Middle frontal gyrus (tissue), 1 donor: ENCODE measurements at regions not wholly inside any gene's neighbourhood (a gene's known extent, or its start where the extent isn't known, plus 50 kb on each side); places are given as distances from the start of the nearest gene placed in this dataset.

Source experiments
- DNase-seq: peaks from one replicate; pipeline ENCODE4 v3.0.0-alpha.2; 2015; ENCODE audit warnings: low spot score; ENCODE audit errors: extremely low spot score

DNA sequence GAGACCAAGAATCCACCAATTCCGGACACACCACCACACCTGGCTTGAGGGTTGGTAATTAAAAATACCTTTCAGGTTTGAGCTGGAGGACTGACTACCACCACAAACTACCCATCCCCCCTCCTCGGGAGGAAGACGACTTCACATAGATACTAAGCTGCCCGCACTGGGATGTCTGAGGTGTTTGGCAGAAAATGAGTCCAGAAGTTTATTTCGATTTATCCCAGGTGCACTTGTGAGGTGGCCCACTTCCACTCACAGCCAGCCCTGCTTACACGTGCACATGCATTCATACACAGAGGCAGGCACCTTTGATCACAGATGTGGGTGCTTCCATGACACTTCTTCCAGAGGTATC is 187.1 kb downstream of the ID4 start:
- DNase-seq, result no peak

GRCh38 chr6:20024978-20025377 is 187.3 kb downstream of the MBOAT1 start:
- no peak for DNase-seq

DNA sequence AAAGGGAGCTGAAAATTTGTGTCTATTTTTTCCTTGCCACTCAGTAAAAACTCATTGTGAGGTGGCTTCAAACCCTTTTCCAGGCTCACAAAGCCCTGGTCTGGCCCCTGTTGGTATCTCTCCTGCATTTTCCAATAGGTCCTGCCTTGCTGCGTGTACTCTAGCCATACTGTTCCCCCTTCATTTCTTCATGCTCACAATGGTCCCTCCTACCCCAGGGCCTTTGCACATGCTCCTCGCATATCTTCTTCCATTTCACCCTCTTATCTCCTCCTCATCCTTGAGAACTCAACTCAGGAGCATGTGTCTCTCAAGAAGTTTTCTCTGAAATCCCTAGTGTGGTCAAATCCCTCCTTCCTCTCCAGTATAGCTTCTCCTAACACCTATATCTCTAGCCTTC is 186.6 kb downstream of the MBOAT1 start:
- DNase-seq, result no peak

DNA sequence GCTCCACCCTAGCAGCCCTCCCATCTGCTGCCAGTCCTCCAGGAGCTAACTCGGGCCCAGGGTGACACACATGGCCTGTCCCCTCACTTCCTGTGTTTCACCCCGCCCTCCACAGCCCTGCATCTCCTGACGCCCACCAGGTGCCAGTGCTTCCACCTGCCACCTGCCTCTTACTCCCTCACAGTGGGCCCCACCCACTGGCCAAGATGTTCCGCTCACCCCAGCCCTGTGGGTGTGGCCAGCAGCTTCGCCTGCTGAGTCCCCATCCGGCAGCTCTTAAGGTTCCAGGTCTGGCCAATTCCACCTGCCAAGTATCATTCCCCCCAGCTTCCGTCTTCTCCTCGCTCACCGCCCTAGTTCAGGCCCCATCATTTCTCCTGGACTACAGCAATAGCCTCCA is 184.1 kb downstream of the MBOAT1 start:
- DNase-seq, result no peak

- no peak for DNase-seq
These were observed 183.7 kb downstream of the MBOAT1 start for GRCh38 chr6:20028562-20028961.

DNA sequence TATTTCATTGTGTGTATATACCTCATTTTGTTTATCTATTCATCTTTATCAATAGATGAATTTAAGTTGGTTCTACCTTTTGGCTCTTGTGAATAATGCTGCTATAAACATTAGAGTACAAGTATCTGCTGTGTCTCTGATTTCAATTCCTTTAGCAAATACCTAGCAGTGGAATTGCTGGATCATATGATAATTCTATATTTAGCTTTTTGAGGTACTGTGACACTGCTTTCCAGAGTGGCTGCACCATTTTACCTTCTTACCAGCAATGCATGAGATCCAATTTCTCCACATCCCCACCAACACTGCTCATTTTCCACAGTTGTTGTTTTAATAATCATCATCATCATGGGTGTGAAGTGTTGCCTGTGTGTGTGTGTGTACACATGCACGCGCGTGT is 182.3 kb downstream of the MBOAT1 start:
- no peak for DNase-seq

DNA sequence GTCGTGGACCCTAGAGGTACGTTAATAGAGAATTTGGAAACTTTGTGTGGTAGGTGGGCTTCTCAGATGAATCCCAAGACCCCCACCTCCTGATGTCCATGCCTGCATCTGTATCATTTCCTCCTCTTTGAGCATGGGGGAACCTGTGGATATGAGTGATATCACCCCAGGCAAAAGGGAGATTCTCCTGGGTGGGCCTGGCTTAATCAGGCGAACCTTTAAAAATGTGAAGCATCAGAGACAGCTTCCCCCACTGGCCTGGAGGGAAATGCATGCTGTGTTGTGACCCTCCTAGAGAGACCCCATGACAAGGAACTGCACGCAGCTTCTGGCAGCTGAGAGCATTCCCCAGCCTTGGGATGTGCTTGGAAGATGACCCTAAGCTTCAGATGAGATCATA is 180.9 kb downstream of the MBOAT1 start:
- DNase-seq, result no peak

DNA sequence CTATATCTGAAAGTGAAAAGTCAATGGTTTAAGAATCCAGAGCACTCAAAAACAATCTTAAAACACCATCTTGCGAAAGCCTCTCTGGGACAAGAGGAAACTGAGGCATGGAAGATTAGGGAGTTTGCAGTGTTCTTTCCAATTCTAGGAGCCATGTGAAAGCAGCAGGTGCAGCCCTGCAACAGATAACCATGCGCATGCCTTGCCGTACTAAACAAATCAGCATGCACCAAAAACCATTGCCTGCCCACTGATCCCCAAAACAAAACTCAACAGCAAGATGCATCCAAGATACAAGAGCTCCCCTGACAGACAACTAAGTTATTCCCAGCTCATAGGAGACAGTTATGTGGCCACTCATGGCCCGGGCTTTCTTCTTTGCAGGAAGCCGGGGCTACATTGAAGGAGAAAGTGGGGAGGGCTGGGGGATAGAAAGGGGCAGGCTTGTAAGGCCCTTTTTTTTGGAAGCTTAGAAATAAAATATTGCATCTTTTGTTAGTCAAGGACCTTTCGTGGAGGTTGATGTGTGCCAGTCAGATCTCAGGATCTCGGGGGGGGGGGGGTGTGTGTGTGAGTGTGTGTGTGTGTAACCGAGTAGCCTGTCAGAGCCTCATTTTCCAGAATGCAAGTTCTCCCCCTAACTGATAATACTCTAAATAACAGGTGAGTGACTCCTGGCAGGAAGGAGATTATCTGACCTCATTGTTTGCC is 178.4 kb downstream of the MBOAT1 start:
- no peak for DNase-seq

DNA sequence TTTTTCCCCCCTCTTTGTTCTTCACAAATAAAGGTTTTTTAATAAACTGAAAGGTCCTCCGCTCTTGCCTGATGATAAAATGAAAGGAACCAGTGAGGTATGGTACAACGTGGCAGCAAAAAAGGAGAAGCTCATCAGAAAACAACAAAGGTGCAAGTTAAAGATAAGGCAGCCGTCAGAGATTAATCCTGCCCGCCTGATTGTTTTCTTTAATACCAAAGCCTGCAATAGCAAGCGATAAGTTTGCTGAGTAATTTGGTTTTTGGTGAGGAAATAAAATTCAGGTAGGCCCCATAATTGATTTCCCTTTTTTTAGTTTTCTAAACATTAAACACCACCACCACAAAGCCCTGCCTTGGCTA is 177.9 kb downstream of the MBOAT1 start:
- no peak for DNase-seq

DNA sequence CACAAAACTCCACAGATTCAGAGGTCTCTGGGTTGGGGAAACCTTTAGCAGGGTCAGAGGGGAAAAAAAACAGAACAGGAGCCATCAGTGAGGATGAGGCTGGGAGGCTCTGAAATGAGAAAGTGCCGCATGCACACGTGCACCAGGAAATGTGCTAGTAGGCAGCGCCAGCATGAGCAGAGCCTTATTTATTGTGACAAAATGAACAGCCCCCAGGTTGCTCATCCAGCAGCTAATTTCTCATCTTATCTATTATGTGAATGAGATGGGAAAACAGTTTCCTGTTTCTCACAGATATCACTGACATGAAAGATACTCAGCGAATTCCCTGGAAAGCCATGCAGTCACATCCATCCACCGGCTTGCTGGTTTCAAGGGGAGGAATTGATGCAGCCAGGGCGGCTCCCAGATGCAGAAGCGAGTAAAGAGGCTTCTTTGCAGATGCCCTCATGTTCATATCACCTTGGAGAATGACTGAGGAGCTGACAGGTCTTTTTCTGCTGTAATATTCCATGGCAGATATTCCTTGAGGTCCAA is 176.1 kb downstream of the MBOAT1 start:
- no peak for DNase-seq

DNA sequence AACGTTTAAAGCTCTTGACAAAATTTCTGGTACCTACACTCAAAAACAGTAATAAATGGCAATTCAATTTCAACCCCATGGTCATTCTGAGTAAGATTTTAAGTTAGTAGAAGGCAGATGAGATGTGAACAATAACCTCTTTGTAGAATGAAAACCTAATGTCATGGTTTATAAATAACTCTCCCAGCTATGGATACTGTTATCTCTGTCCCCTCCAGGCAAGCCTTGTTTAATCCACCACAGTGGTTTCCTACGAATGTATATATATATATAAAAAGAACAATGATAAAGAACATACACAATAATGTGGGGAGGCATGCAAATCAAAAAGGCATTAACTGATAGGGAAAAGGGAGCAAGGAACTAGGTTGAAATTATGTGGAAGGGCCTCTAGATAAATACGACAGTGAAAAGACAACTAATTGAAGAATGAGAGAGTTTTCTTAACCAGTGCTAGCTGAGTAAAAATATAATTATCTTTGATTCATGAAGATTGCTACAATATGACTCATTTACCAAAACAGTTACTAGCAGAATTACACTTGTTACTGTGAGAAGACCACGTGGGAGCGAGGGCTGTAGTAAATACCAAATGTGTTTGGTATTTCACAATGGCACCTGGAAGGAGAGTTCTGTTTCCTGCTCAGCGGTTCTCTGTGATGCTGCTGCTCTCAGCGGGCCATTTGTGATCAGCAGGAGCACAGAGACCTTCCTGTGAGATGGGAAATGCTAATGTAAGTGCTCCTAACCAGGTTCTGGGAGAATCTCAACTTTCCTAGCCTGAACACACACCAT is 173.7 kb downstream of the MBOAT1 start:
- DNase-seq, result no peak

DNA sequence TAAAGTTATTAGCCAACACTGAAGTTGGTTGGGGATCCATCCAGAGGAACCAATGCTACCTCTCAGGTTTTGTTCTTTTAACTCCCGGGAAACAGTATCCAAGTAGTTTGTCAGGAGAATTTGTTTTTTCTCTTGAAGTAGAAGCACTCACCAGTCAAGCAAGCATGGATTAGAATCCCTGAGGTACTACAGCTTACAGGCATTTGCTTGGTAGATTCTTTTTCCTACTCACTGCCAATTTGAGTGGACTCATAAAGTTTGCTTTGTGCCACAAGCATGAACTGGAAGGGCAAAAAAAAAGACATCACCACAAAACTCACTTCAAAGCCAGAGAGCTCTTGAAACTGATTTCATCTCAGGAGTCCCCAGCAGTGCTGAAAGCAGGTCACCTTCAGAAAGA is 167.4 kb downstream of the MBOAT1 start:
- DNase-seq, result no peak
